ENCODE measurements at regions not wholly inside any gene's neighbourhood (a gene's known extent, or its start where the extent isn't known, plus 50 kb on each side); places are given as distances from the start of the nearest gene placed in this dataset.

- Histone ChIP-seq H3K79me2 (ENCODE audit: control insufficient read depth, insufficient read depth, low read length, poor library complexity) (no peaks in the 10 kb centered on the region), H3K27ac (ENCODE audit: low read depth, low read length) (no peak overlapping the region), H3K14ac (ENCODE audit: low read length) (no peak overlapping the region), H3K4me3 (ENCODE audit: low read depth, low read length) (no peak overlapping the region), H3K18ac (ENCODE audit: low read length) (no peak overlapping the region), H3K36me3 (ENCODE audit: control insufficient read depth in 1 of 2, insufficient read depth in 2 of 2, low read length in 2 of 2) (no peaks in the 10 kb centered on the region), H3K9me3 (ENCODE audit: insufficient read depth, low read depth, low read length) (no peaks in the 10 kb centered on the region), H4K8ac (ENCODE audit: low read depth, low read length) (no peak overlapping the region), H3K4me2 (ENCODE audit: low read length) (no peak overlapping the region), H3K79me1 (ENCODE audit: low read length) (no peaks in the 10 kb centered on the region), H3K23ac (ENCODE audit: low read length) (no peak overlapping the region), H2BK12ac (ENCODE audit: low read length) (no peak overlapping the region), H2AK5ac (ENCODE audit: low read length) (no peak overlapping the region), H3K4ac (ENCODE audit: low read depth, low read length) (no peak overlapping the region), H2AFZ (ENCODE audit: insufficient read depth, low read length, poor library complexity) (no peak overlapping the region), H4K12ac (ENCODE audit: low read depth, low read length) (no peak overlapping the region), H3K4me1 (ENCODE audit: control insufficient read depth in 1 of 2, insufficient read depth in 2 of 2, low read length in 2 of 2) (no peaks in the 10 kb centered on the region), H3K9ac (ENCODE audit: low read length) (no peak overlapping the region), H4K91ac (ENCODE audit: low read depth, low read length) (no peak overlapping the region), H2BK5ac (ENCODE audit: low read depth, low read length, poor library complexity) (no peak overlapping the region), H3K27me3 (ENCODE audit: insufficient read depth, low read length) (no peaks in the 10 kb centered on the region), H2BK120ac (ENCODE audit: insufficient read depth, low read length, poor library complexity) (no peak overlapping the region)
- peak in 1 of 2 donors; percentile 75 for DNase-seq
Observed at GRCh38 chr1:221435504-221435904, 306.4 kb downstream of the DUSP10 start.

DNA sequence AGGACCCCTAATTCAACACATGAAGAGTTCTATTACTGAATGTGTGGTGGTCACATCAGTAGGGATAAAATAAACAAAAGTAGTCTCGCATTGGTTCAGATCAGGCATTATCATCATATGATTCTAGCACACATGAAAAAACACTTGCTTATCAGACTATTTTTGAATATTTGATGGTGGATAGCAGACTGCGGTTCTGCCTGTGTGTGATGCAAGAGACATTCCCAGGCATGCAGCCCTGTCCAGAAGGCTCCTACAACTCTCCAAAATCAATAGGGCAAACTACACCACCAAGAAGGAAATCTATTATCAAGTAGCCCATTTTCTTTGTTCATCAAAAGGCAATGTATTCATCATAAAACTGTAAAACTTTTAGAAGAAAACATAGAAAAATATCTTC, 304.7 kb downstream of the DUSP10 start:
- Histone ChIP-seq H3K18ac (ENCODE audit: low read length) (no peak overlapping the region), H3K27ac (ENCODE audit: low read depth, low read length) (no peak overlapping the region), H3K36me3 (ENCODE audit: control insufficient read depth in 1 of 2, insufficient read depth in 2 of 2, low read length in 2 of 2) (no peaks in the 10 kb centered on the region), H3K4me1 (ENCODE audit: control insufficient read depth in 1 of 2, insufficient read depth in 2 of 2, low read length in 2 of 2) (no peaks in the 10 kb centered on the region), H3K4me2 (ENCODE audit: low read length) (no peak overlapping the region), H2AK5ac (ENCODE audit: low read length) (no peak overlapping the region), H3K4me3 (ENCODE audit: low read depth, low read length) (no peak overlapping the region), H3K4ac (ENCODE audit: low read depth, low read length) (no peak overlapping the region), H3K79me1 (ENCODE audit: low read length) (no peaks in the 10 kb centered on the region), H3K9ac (ENCODE audit: low read length) (no peak overlapping the region), H4K12ac (ENCODE audit: low read depth, low read length) (no peak overlapping the region), H3K79me2 (ENCODE audit: control insufficient read depth, insufficient read depth, low read length, poor library complexity) (no peaks in the 10 kb centered on the region), H3K14ac (ENCODE audit: low read length) (no peak overlapping the region), H3K9me3 (ENCODE audit: insufficient read depth, low read depth, low read length) (no peaks in the 10 kb centered on the region), H3K27me3 (ENCODE audit: insufficient read depth, low read length) (no peaks in the 10 kb centered on the region), H2BK120ac (ENCODE audit: insufficient read depth, low read length, poor library complexity) (no peak overlapping the region), H4K91ac (ENCODE audit: low read depth, low read length) (no peak overlapping the region), H2BK12ac (ENCODE audit: low read length) (no peak overlapping the region), H3K23ac (ENCODE audit: low read length) (no peak overlapping the region), H4K8ac (ENCODE audit: low read depth, low read length) (no peak overlapping the region), H2AFZ (ENCODE audit: insufficient read depth, low read length, poor library complexity) (no peak overlapping the region), H2BK5ac (ENCODE audit: low read depth, low read length, poor library complexity) (no peak overlapping the region)
- no peak for DNase-seq
- WGBS (ENCODE audit: extremely low coverage, insufficient coverage, insufficient read length): no CpG with 5 or more reads among the region's 2 CpGs

GRCh38 chr1:221437926-221438325, 304.0 kb downstream of the DUSP10 start:
- Histone ChIP-seq H3K79me2 (ENCODE audit: control insufficient read depth, insufficient read depth, low read length, poor library complexity) (no peaks in the 10 kb centered on the region), H3K9ac (ENCODE audit: low read length) (no peak overlapping the region), H2BK12ac (ENCODE audit: low read length) (no peak overlapping the region), H4K91ac (ENCODE audit: low read depth, low read length) (no peak overlapping the region), H3K23ac (ENCODE audit: low read length) (no peak overlapping the region), H3K27me3 (ENCODE audit: insufficient read depth, low read length) (no peaks in the 10 kb centered on the region), H2BK5ac (ENCODE audit: low read depth, low read length, poor library complexity) (no peak overlapping the region), H2AFZ (ENCODE audit: insufficient read depth, low read length, poor library complexity) (no peak overlapping the region), H3K27ac (ENCODE audit: low read depth, low read length) (no peak overlapping the region), H3K79me1 (ENCODE audit: low read length) (no peaks in the 10 kb centered on the region), H3K4me2 (ENCODE audit: low read length) (no peak overlapping the region), H3K4me1 (ENCODE audit: control insufficient read depth in 1 of 2, insufficient read depth in 2 of 2, low read length in 2 of 2) (no peaks in the 10 kb centered on the region), H4K8ac (ENCODE audit: low read depth, low read length) (no peak overlapping the region), H3K18ac (ENCODE audit: low read length) (no peak overlapping the region), H3K4ac (ENCODE audit: low read depth, low read length) (no peak overlapping the region), H2BK120ac (ENCODE audit: insufficient read depth, low read length, poor library complexity) (no peak overlapping the region), H3K4me3 (ENCODE audit: low read depth, low read length) (no peak overlapping the region), H3K9me3 (ENCODE audit: insufficient read depth, low read depth, low read length) (no peaks in the 10 kb centered on the region), H2AK5ac (ENCODE audit: low read length) (no peak overlapping the region), H4K12ac (ENCODE audit: low read depth, low read length) (no peak overlapping the region), H3K36me3 (ENCODE audit: control insufficient read depth in 1 of 2, insufficient read depth in 2 of 2, low read length in 2 of 2) (no peaks in the 10 kb centered on the region), H3K14ac (ENCODE audit: low read length) (no peak overlapping the region)
- DNase-seq: peak; percentile 56 to 82
- no CpG with 5 or more reads among the region's 5 CpGs for WGBS (ENCODE audit: extremely low coverage, insufficient coverage, insufficient read length)

DNA sequence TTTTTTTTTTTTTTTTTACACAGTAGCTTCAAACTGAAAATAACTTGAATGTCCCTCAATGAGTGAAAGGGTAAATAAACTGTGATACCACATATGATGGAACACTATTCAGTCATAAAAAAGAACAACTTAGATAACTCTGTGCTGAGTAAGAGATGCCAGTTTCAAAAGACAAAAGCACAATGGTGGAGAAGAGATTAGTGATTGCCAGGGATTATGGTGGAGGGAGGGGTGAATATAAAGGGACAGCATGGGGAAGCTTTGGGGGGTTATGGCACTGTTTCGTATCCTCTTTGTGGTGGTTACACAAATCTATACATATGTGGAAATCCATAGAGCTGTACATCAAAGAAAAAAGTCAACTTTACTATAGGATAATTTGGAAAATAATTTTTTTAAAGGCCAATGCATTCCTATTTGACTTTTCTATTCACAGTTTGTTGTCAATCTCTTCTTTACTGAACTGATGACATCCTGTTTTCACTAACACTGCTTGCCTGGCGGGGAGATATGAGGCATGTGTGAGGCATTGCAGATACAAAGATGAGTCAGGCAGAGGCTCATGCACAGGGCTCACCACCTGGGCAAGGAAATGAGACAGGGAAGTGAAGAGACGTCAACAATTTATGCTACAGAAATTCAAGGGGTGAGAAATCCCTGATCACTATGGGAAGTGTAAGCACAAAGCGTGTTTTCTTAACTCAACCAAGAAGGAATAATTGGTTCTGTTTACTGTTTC, 302.7 kb downstream of the DUSP10 start:
- no peak overlapping the region for H3K27ac ChIP-seq (ENCODE audit: low read depth, low read length)
- no peak overlapping the region for H2BK12ac ChIP-seq (ENCODE audit: low read length)
- H3K79me2 ChIP-seq (ENCODE audit: control insufficient read depth, insufficient read depth, low read length, poor library complexity): no peaks in the 10 kb centered on the region
- no peak overlapping the region for H3K9ac ChIP-seq (ENCODE audit: low read length)
- no peak overlapping the region for H4K12ac ChIP-seq (ENCODE audit: low read depth, low read length)
- no peak overlapping the region for H3K4me2 ChIP-seq (ENCODE audit: low read length)
- H4K91ac ChIP-seq (ENCODE audit: low read depth, low read length): no peak overlapping the region
- no peaks in the 10 kb centered on the region for H3K9me3 ChIP-seq (ENCODE audit: insufficient read depth, low read depth, low read length)
- no peak overlapping the region for H2AK5ac ChIP-seq (ENCODE audit: low read length)
- H3K4ac ChIP-seq (ENCODE audit: low read depth, low read length): no peak overlapping the region
- H3K23ac ChIP-seq (ENCODE audit: low read length): no peak overlapping the region
- H3K79me1 ChIP-seq (ENCODE audit: low read length): no peaks in the 10 kb centered on the region
- no peak overlapping the region for H3K18ac ChIP-seq (ENCODE audit: low read length)
- H2BK5ac ChIP-seq (ENCODE audit: low read depth, low read length, poor library complexity): no peak overlapping the region
- no peaks in the 10 kb centered on the region for H3K27me3 ChIP-seq (ENCODE audit: insufficient read depth, low read length)
- no CpG with 5 or more reads among the region's 4 CpGs for WGBS (ENCODE audit: extremely low coverage, insufficient coverage, insufficient read length)
- no peak overlapping the region for H4K8ac ChIP-seq (ENCODE audit: low read depth, low read length)
- H2AFZ ChIP-seq (ENCODE audit: insufficient read depth, low read length, poor library complexity): no peak overlapping the region
- H3K4me3 ChIP-seq (ENCODE audit: low read depth, low read length): no peak overlapping the region
- H3K14ac ChIP-seq (ENCODE audit: low read length): no peak overlapping the region
- H2BK120ac ChIP-seq (ENCODE audit: insufficient read depth, low read length, poor library complexity): no peak overlapping the region
- no peaks in the 10 kb centered on the region for H3K36me3 ChIP-seq (ENCODE audit: control insufficient read depth in 1 of 2, insufficient read depth in 2 of 2, low read length in 2 of 2)
- no peaks in the 10 kb centered on the region for H3K4me1 ChIP-seq (ENCODE audit: control insufficient read depth in 1 of 2, insufficient read depth in 2 of 2, low read length in 2 of 2)
- DNase-seq: peak; percentile 73 to 80

Measured in trophoblast cell (in vitro differentiated cells and primary cell).